ENCODE measurements at regions not wholly inside any gene's neighbourhood (a gene's known extent, or its start where the extent isn't known, plus 50 kb on each side); places are given as distances from the start of the nearest gene placed in this dataset.

DNA sequence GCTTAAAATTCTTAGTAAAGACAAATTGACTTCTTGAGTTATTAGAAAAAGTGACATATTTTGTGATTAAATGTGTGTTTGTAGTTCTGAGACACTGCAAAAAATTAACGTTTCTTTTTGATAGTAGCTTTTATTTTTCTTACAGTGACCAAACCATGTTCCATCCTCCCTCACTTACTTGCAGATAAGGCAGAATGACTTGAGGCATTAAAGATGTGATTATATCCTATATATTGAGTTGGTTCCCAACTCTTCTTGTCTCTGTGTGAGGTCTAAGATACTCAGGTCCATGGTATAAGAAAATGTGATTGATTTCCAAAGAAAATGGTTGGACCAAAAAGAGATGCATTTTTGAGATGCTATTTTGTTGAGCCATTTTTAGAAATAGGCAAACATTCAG, 238.3 kb upstream of the NR2F2 start:
- no peak for DNase-seq

GRCh38 chr15:96093063-96093462, 237.4 kb upstream of the NR2F2 start:
- no peak for DNase-seq

DNA sequence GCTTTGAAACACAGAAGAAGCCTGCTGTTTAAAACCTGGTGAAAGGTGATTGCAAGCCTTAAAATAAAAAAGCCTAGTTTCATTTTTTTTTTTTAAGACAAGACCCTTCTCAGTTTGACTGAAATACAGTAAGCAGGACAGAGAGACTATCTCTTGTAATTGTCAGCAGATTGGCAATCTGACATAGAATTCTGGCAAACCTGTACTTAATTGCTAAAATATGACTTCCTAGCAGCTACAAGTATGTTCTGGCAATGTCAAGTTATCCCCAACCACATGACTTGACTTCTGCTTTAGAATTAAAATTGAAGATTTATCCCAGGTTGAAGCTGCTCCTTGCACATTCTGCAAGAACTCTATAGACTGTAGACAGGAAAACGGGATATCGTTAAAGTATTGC, 232.8 kb upstream of the NR2F2 start:
- DNase-seq, result no peak

GRCh38 chr15:96102631-96103030, 227.9 kb upstream of the NR2F2 start:
- no peak for DNase-seq

DNA sequence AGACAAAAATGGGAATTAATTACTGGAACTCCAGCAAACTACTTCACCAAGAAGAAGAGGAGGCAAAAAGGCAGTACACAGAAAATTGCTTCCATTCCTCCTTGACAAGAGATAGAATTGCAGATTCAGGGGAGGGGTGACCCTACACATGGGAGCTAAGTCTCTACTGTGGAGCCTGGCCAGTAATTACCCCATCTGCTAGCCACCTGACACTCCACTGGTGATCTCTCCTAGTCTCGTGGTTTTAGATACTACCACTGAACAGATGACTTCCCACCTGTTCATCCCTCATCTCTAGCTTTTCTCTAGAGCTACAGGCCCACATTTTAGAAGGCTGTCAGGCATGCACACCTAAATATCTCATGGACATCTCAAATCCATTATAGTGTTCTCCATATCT, 224.3 kb upstream of the NR2F2 start:
- no peak for DNase-seq

- no peak for DNase-seq
These were observed 223.9 kb upstream of the NR2F2 start for GRCh38 chr15:96106628-96107027.

DNA sequence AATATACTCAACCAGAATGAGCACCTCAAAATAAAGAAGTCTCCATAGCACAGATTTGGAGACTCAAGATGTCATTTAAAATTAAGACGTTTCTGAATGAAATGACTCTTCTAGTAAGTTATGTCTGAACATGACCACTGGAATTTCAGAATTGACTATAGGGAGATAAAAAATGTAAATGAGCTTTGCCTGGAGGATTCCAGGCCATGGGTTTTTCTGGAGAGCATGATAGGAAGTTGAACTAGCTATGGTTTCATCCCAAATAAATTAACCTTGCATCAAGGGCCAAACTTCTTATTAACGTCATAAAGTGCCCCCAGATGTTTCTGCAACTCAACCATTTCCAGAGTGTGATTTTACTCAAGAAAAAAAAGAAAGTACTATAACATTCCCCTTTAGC, 222.6 kb upstream of the NR2F2 start:
- DNase-seq, result no peak

DNA sequence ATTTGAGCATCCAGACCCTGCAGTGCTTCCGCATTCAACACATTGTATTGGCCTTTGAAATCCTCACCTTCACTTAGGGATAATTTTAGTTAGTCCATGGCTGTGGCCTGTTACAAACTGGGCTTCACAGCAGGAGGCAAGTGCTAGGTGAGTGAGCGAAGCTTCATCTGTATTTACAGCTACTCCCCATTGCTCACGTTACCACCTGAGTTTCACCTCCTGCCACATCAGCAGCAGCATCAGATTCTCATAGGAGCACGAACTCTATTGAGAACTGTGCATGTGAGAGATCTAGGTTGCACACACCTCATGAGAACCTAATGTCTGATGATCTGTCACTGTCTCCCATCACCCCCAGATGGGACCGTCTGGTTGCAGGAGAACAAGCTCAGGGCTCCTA, 222.1 kb upstream of the NR2F2 start:
- no peak for DNase-seq

GRCh38 chr15:96109820-96110219, 220.7 kb upstream of the NR2F2 start:
- no peak for DNase-seq

- DNase-seq, result no peak
These were observed 218.5 kb upstream of the NR2F2 start for GRCh38 chr15:96112018-96112417.

- DNase-seq, result no peak
These were observed 214.9 kb upstream of the NR2F2 start for GRCh38 chr15:96115642-96116041.

DNA sequence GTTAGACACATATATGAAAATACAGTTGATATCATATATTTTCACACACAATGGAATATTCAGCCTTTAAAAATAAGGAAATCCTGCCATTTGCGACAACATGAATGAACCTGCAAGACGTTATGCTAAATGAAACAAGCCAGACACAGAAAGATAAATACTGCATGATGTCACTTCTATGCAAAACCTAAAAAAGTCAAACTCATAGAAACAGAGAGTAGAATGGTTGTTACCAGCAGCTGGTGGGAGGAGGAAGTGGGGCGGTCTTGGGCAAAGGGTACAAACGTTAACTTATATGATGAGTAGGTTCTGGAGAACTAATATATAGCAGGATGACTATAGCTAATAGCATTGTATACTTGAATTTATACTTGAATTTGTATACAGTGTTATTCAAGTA, 213.2 kb upstream of the NR2F2 start:
- DNase-seq, result no peak

GRCh38 chr15:96119734-96120133, 210.8 kb upstream of the NR2F2 start:
- no peak for DNase-seq

DNA sequence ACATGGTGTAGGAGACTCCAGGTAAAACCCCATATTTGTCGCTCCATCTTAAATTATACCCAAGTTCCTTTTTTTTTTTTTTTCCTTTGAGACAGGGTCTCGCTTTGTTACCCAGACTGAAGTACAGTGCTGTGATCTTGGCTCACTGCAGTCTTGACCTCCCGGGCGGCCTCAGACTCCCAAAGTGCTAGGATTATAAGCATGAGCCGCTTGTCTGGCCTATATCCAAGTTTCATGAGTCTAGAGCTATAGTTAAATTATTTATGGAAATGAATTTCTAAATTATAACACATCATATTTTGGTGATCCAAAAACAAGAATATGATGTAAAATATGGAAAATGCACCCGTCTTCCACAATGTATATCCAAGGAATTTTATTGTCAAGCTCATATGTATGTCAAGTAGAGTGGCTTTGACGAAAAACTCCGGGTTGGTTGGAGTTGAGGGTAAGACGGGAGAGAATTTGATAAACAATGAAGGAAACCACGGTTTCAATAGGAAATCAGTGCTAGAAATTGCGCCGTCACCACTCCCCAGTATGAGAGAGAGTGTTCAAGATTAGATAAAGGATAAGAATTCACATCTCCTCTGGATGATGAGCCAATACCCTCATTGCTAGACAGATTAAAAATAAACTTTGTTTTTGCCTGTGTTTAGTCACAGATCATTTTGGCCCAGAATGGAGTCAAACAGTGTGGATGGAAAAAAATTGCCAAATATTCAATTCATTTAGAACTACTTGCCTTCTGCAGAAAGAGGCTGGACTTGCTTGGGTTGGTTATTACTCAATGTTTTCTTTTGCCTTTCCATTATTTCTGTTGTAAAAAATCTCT, 209.2 kb upstream of the NR2F2 start:
- DNase-seq, result no peak

GRCh38 chr15:96122077-96123027, 208.1 kb upstream of the NR2F2 start:
- no peak for DNase-seq

DNA sequence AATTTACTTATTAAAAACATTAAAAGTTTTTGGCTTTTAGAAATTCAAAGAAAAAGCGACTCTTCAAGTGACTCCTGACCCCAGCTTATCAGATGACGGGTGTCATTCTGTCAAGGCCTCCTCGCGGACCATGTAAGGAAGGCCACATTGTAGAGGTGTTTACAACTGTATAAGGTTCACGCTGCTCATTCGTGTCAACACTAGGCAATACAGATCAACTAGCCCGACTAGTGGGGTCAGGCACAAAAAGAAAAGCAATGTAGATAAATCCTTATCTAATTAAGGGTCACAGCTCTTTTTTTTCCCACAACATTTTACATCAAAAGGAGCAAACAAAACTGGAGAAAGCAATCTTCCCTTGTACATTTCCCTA, 207.5 kb upstream of the NR2F2 start:
- no peak for DNase-seq

DNA sequence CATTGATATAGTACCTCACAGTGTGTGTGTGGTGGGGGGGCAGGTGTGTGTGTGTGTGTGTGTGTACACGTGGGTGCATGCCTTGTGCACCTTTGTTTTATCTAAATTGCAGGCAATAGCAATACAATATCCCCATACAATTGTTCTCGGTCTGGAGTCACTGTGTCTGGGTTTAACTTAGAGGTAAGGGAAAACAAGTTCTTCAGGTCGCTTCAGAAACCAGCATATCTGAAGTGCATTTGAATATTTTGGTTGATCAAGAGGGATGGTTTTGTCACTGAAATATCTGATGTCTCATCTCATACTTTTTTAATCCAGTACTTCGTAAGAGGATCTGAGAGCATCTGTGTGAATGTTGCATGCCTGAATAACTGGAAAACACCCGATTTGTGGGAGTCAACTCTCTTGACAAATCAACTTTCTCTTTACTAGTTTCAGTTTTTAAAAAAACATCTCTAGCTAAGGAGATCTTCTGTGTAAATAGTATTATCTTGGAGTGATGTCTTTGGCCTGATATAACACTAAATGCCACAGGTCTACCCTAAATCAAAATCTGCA, 206.8 kb upstream of the NR2F2 start:
- DNase-seq, result no peak

- no peak for DNase-seq
These were observed 206.1 kb upstream of the NR2F2 start for GRCh38 chr15:96124436-96124835.

GRCh38 chr15:96125721-96126415, 204.6 kb upstream of the NR2F2 start:
- no peak for DNase-seq

DNA sequence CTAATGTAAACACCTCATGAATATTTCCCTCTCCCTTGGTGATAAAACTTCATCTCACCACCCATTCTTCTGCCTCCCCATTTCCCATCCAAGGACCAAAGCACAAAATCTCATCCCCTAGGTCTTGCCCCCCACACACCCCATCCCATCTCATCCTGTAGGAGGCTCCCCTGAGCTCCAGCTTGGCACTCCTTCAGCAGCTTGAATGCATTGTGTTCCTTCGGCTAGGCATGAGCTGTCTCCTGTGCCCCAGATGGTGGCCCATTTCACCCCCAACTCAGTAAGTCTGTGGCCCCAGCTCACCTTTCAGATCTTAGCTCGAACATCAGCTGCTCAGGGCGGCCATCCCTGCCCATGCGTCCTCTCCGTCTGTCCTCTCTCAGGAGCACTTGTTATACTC, 203.6 kb upstream of the NR2F2 start:
- DNase-seq, result no peak

DNA sequence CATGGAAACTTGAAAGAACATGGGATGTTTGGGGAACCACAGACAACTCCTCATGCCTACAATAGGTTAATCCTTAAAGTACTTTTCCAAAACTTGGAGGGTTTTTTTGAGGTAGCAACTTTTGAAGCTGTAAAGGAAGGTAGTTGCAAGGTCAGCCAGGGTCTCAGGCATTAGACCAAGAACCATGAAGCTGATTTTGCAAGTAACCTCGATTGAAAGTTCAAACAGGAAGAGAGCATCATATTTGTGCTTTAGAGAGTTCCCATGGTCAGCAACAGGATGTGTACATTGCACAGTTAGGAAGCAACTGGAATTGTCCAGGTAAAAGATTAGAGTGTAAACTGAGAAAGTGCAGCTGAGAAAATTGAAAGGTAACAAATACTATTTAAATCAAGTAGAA, 199.8 kb upstream of the NR2F2 start:
- no peak for DNase-seq

- DNase-seq, result no peak
These were observed 198.4 kb upstream of the NR2F2 start for GRCh38 chr15:96132126-96132525.

Data from activated CD4-positive, alpha-beta T cell treated with anti-CD3 and anti-CD28 coated beads, Interleukin-10, Interleukin-2, amounts not matched to agents 100 ng/mL and 50 ng/mL, durations not matched to agents 16 hours and 8 hours (primary cell).